Nephron progenitor cell (in vitro differentiated cells): ENCODE measurements at regions not wholly inside any gene's neighbourhood (a gene's known extent, or its start where the extent isn't known, plus 50 kb on each side); places are given as distances from the start of the nearest gene placed in this dataset.
"Not testable (repeated sequence)": the region's sequence is repeated elsewhere in the genome, so short reads cannot be mapped to it uniquely, and the experiment has no call there.

ENCODE experiments used
- DNase-seq: peaks from one replicate; pipeline ENCODE4 v3.0.0; 2021
- H3K27ac Mint-ChIP-seq: 2 replicates; pipeline ENCODE4 v1.8.0; 2021; ENCODE audit warnings: mild to moderate bottlenecking, moderate library complexity, mixed read lengths
- H3K27me3 Mint-ChIP-seq: 2 replicates; pipeline ENCODE4 v1.8.0; 2021; ENCODE audit warnings: mild to moderate bottlenecking, low read depth, mixed read lengths; ENCODE audit not compliant: poor library complexity
- H3K36me3 Mint-ChIP-seq: 2 replicates; pipeline ENCODE4 v1.8.0; 2021; ENCODE audit warnings: low read depth, mixed read lengths
- H3K4me1 Mint-ChIP-seq: 2 replicates; pipeline ENCODE4 v1.8.0; 2021; ENCODE audit warnings: mixed read lengths
- H3K4me3 Mint-ChIP-seq: 2 replicates; pipeline ENCODE4 v1.8.0; 2021; ENCODE audit warnings: mild to moderate bottlenecking, moderate library complexity, mixed read lengths
- H3K9me3 Mint-ChIP-seq: 2 replicates; pipeline ENCODE4 v1.8.0; 2021; ENCODE audit warnings: mild to moderate bottlenecking, moderate library complexity, mixed read lengths
- CTCF ChIP-seq: fragments of 200-600 bp; sonication (generic); IDR thresholded peaks from 2 replicates; pipeline ENCODE4 v1.5.0; 2021; ENCODE audit warnings: antibody characterized with exemption

GRCh38 chr1:238384381-238384780 lies 493.7 kb upstream of the ZP4 start:
- no peak overlapping the region for H3K27ac Mint-ChIP-seq
- no peaks in the 10 kb centered on the region for H3K27me3 Mint-ChIP-seq
- DNase-seq: no peak
- no peaks in the 10 kb centered on the region for H3K4me1 Mint-ChIP-seq
- no peaks in the 10 kb centered on the region for H3K9me3 Mint-ChIP-seq
- no peak overlapping the region for H3K4me3 Mint-ChIP-seq
- no peaks in the 10 kb centered on the region for H3K36me3 Mint-ChIP-seq
- no peak for TF ChIP-seq CTCF

DNA sequence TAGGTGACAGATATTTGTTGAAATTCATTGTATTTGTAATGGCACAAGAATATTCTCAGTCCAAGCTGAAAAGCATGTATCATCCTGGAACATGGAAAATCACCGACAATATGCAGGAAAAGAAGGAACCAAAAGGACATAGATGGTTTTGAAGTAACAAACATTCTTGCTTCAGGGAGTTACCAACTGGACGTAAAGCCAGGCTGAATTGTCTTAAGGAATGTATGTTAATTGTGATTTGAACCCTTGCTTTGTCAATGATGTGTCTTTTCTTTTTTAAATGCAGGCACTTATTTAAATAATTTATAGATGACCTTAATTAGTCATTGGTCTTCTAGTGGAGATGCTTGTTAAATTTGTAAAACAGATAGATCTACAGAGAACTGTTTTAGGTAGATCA lies 489.4 kb upstream of the ZP4 start:
- no peak overlapping the region for H3K27ac Mint-ChIP-seq
- no peaks in the 10 kb centered on the region for H3K27me3 Mint-ChIP-seq
- TF ChIP-seq CTCF: no peak
- H3K9me3 Mint-ChIP-seq: no peaks in the 10 kb centered on the region
- no peaks in the 10 kb centered on the region for H3K36me3 Mint-ChIP-seq
- H3K4me1 Mint-ChIP-seq: no peaks in the 10 kb centered on the region
- no peak for DNase-seq
- no peak overlapping the region for H3K4me3 Mint-ChIP-seq

GRCh38 chr1:238379446-238379845 lies 488.7 kb upstream of the ZP4 start:
- H3K4me3 Mint-ChIP-seq: not testable (repeated sequence)

GRCh38 chr1:238377280-238377919 lies 486.7 kb upstream of the ZP4 start:
- H3K4me3 Mint-ChIP-seq: no peak overlapping the region
- H3K27me3 Mint-ChIP-seq: no peaks in the 10 kb centered on the region

More at GRCh38 chr1:238379446-238379845, 488.7 kb upstream of the ZP4 start:
- not testable (repeated sequence) for H3K4me1 Mint-ChIP-seq, H3K36me3 Mint-ChIP-seq, H3K27ac Mint-ChIP-seq, H3K9me3 Mint-ChIP-seq, DNase-seq, H3K27me3 Mint-ChIP-seq

DNA sequence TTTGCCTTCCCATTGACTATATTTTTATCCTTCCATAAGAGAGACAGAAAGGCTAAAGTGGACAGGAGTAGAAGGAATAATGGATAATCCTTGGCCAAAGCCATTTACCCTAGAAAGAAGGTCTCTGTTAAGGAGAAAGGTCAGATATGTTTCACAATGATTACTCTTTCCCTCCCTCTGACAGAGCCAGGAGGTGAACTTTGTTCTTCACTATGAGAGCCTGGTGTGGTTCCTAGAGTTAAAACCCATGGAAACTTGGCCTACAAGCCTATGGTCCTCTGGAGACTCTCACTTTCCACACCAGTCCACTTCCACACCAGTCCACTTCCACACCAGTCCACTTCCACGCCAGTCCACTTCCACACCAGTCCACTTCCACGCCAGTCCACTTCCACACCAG lies 479.9 kb upstream of the ZP4 start:
- H3K27me3 Mint-ChIP-seq: no peaks in the 10 kb centered on the region
- no peak overlapping the region for H3K4me3 Mint-ChIP-seq
- peaks cover 6% of the 10 kb centered on the region for H3K9me3 Mint-ChIP-seq
- H3K27ac Mint-ChIP-seq: no peak overlapping the region
- no peak for TF ChIP-seq CTCF
- no peak for DNase-seq
- H3K4me1 Mint-ChIP-seq: no peaks in the 10 kb centered on the region
- H3K36me3 Mint-ChIP-seq: no peaks in the 10 kb centered on the region

More at GRCh38 chr1:238377280-238377919, 486.7 kb upstream of the ZP4 start:
- no peak for DNase-seq
- TF ChIP-seq CTCF: no peak
- Mint-ChIP-seq H3K27ac (no peak overlapping the region), H3K36me3 (no peaks in the 10 kb centered on the region), H3K4me1 (no peaks in the 10 kb centered on the region), H3K9me3 (no peaks in the 10 kb centered on the region)

DNA sequence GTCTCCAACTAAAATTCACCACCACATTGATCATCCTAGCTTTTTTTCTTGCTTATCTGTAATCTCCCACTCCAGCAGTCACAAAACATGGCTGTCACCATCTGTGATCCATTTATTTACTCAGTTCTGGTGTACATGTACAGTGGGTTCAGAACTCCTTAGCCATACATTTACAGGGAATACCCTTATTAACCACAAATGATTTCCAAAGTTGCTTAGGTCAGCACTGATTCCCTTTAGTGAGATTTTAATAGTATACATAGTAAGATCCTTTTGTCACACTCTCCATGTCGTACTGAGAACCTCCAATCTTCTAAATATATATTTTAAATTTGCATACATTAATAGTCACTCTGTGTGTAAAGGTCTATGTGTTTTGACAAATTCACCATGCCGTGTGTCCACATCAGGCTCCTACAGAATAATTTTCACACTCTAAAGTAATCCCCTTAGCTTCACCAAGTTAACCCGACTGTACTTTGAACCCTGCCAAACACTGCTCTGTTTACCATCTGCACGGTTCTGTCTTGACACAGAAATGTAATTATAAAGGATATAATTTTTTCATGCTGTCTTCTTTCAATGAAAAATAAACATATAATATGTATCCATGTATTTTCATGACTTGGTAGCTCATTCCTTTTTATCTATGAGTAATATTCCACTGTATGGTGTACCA lies 473.6 kb upstream of the ZP4 start:
- no peak for TF ChIP-seq CTCF
- Mint-ChIP-seq H3K36me3 (no peaks in the 10 kb centered on the region), H3K27me3 (no peaks in the 10 kb centered on the region), H3K4me1 (no peaks in the 10 kb centered on the region), H3K9me3 (peaks cover 3% of the 10 kb centered on the region), H3K27ac (no peak overlapping the region), H3K4me3 (no peak overlapping the region)
- no peak for DNase-seq
